IMR-90 (cell line): ENCODE measurements at regions not wholly inside any gene's neighbourhood (a gene's known extent, or its start where the extent isn't known, plus 50 kb on each side); places are given as distances from the start of the nearest gene placed in this dataset.

Experiments
- ATAC-seq: fragments of 200-7000 bp; cut with Tn5 transposase; 2 replicates; pipeline ENCODE4 v1.9.1; 2020; ENCODE audit warnings: low read depth, mild to moderate bottlenecking, moderate library complexity
- BruUV-seq: library from RNA; stranded (reverse); fragments of 400-500 nt; replicated peaks from 2 replicates; lab custom pipeline; 2021; lab: Mats Ljungman, UMichigan
- CTCF ChIA-PET: fragments of 300-600 bp; formaldehyde crosslinking; extraction: SDS; loops from one replicate; lab custom pipeline; 2021; ENCODE audit warnings: antibody characterized with exemption; lab: Yijun Ruan, JAX
- POLR2A ChIA-PET: fragments of 300-600 bp; sonication (Branson Sonifier 250); formaldehyde crosslinking; loops from one replicate; lab custom pipeline; 2022; ENCODE audit warnings: antibody characterized with exemption; ENCODE audit not compliant: unreplicated experiment; lab: Charles Lee
- DNase-seq: peaks from one replicate; pipeline ENCODE4 v3.0.0; 2013
- H2AFZ ChIP-seq: replicated peaks from 2 replicates; pipeline ENCODE3; 2013; ENCODE audit warnings: low read length, mild to moderate bottlenecking; ENCODE audit not compliant: poor library complexity
- H2AK5ac ChIP-seq: 2 replicates; pipeline ENCODE4 v1.6.1; 2013; ENCODE audit warnings: low read depth, low read length, inconsistent platforms
- H2AK9ac ChIP-seq: replicated peaks from 2 replicates; pipeline ENCODE3; 2013; ENCODE audit warnings: mild to moderate bottlenecking, low read depth, low read length, moderate library complexity; ENCODE audit not compliant: poor library complexity
- H2BK120ac ChIP-seq: 2 replicates; pipeline ENCODE4 v1.6.1; 2013; ENCODE audit warnings: low read depth, low read length, inconsistent platforms
- H2BK15ac ChIP-seq: 3 replicates; pipeline ENCODE4 v1.6.1; 2013; ENCODE audit warnings: low read depth, low read length, inconsistent platforms
- H2BK20ac ChIP-seq: 2 replicates; pipeline ENCODE4 v1.6.1; 2013; ENCODE audit warnings: low read depth, mild to moderate bottlenecking, inconsistent platforms, low read length, moderate library complexity
- H2BK5ac ChIP-seq: 2 replicates; pipeline ENCODE4 v1.6.1; 2013; ENCODE audit warnings: mild to moderate bottlenecking, low read depth, low read length, inconsistent platforms; ENCODE audit not compliant: poor library complexity, severe bottlenecking
- H3K14ac ChIP-seq: replicated peaks from 2 replicates; pipeline ENCODE4 v1.6.1; 2013; ENCODE audit warnings: low read depth, low read length, inconsistent platforms
- H3K18ac ChIP-seq: 2 replicates; pipeline ENCODE4 v1.6.1; 2013; ENCODE audit warnings: low read depth, low read length, control low read depth
- H3K23ac ChIP-seq: 2 replicates; pipeline ENCODE4 v1.6.1; 2013; ENCODE audit warnings: low read depth, low read length, inconsistent platforms
- H3K27ac ChIP-seq: 2 replicates; pipeline ENCODE4 v1.5.1; 2013; ENCODE audit warnings: mild to moderate bottlenecking, control low read depth, low read length; ENCODE audit not compliant: insufficient read depth
- H3K27me3 ChIP-seq: 2 replicates; pipeline ENCODE4 v1.6.1; 2013; ENCODE audit warnings: low read length; ENCODE audit not compliant: control insufficient read depth, insufficient read depth
- H3K36me3 ChIP-seq: 2 replicates; pipeline ENCODE4 v1.6.1; 2013; ENCODE audit warnings: low read length, mixed read lengths; ENCODE audit not compliant: control insufficient read depth, insufficient read depth
- H3K4ac ChIP-seq: 2 replicates; pipeline ENCODE4 v1.6.1; 2013; ENCODE audit warnings: low read depth, low read length, inconsistent platforms
- H3K4me1 ChIP-seq: 2 replicates; pipeline ENCODE4 v1.6.1; 2013; ENCODE audit warnings: low read length, mixed read lengths; ENCODE audit not compliant: control insufficient read depth, insufficient read depth
- H3K4me2 ChIP-seq: 2 replicates; pipeline ENCODE4 v1.6.1; 2013; ENCODE audit warnings: low read depth, mild to moderate bottlenecking, control low read depth, low read length, moderate library complexity
- H3K4me3 ChIP-seq: 2 replicates; pipeline ENCODE4 v1.5.1; 2013; ENCODE audit warnings: low read depth, mild to moderate bottlenecking, control low read depth, low read length, moderate library complexity; ENCODE audit not compliant: insufficient read depth
- H3K56ac ChIP-seq: 2 replicates; pipeline ENCODE4 v1.6.1; 2013; ENCODE audit warnings: low read length, inconsistent platforms; ENCODE audit not compliant: insufficient read depth; ENCODE audit errors: extremely low read depth
- H3K79me1 ChIP-seq, 2 experiments: 2 replicates each; pipeline ENCODE4 v1.6.1; 2013; ENCODE audit warnings: low read length in 2 of 2, inconsistent platforms in 1 of 2, low read depth in 1 of 2
- H3K9ac ChIP-seq: 2 replicates; pipeline ENCODE4 v1.6.1; 2013; ENCODE audit warnings: low read depth, low read length, control low read depth
- H3K9me1 ChIP-seq: 2 replicates; pipeline ENCODE4 v1.6.1; 2013; ENCODE audit warnings: low read length, inconsistent platforms; ENCODE audit not compliant: insufficient read depth
- H3K9me3 ChIP-seq: 2 replicates; pipeline ENCODE4 v1.6.1; 2013; ENCODE audit warnings: low read length; ENCODE audit not compliant: control insufficient read depth, insufficient read depth
- H4K20me1 ChIP-seq: 2 replicates; pipeline ENCODE4 v1.6.1; 2013; ENCODE audit warnings: low read length, inconsistent platforms; ENCODE audit not compliant: insufficient read depth
- H4K5ac ChIP-seq: 2 replicates; pipeline ENCODE4 v1.6.1; 2013; ENCODE audit warnings: mild to moderate bottlenecking, low read depth, low read length, control low read depth
- H4K8ac ChIP-seq, 2 experiments: 2 replicates each; pipeline ENCODE4 v1.6.1; 2013; ENCODE audit warnings: low read depth in 2 of 2, low read length in 2 of 2, control low read depth in 1 of 2, inconsistent platforms in 1 of 2
- H4K91ac ChIP-seq: 2 replicates; pipeline ENCODE4 v1.6.1; 2013; ENCODE audit warnings: low read depth, low read length, inconsistent platforms; ENCODE audit not compliant: insufficient read depth
- CEBPB ChIP-seq: IDR thresholded peaks from 2 replicates; pipeline ENCODE4 v1.6.1; 2012; ENCODE audit warnings: low read depth, low read length, improper control_type of control experiment
- MAFK ChIP-seq: IDR thresholded peaks from 2 replicates; pipeline ENCODE4 v1.6.1; 2012; ENCODE audit warnings: low read depth, low read length, improper control_type of control experiment
- MXI1 ChIP-seq: IDR thresholded peaks from 2 replicates; pipeline ENCODE4 v1.6.1; 2012; ENCODE audit warnings: low read depth, mild to moderate bottlenecking, low read length, moderate library complexity, borderline replicate concordance
- RAD21 ChIP-seq: IDR thresholded peaks from 2 replicates; pipeline ENCODE4 v1.6.1; 2012; ENCODE audit warnings: low read length, improper control_type of control experiment
- RFX5 ChIP-seq: IDR thresholded peaks from 2 replicates; pipeline ENCODE4 v1.8.0; 2012; ENCODE audit warnings: low read depth, mild to moderate bottlenecking, low read length, moderate library complexity
- SMC3 ChIP-seq: fragments of 150-350 bp; IDR thresholded peaks from 2 replicates; pipeline ENCODE4 v1.6.1; 2016; ENCODE audit warnings: low read depth, mild to moderate bottlenecking, antibody characterized with exemption, low read length, moderate library complexity
- dilution Hi-C: fragments of 300-500 bp; cut with HindIII; formaldehyde crosslinking; loops from one replicate; pipeline ENCODE4 v1.14.3; 2018; ENCODE audit warnings: low sequenced_read_pairs; ENCODE audit not compliant: unreplicated experiment
- in situ Hi-C: fragments of 300-500 bp; cut with MboI; formaldehyde crosslinking; loops from 3 replicates; pipeline ENCODE4 v1.14.3; 2019; ENCODE audit warnings: low sequenced_read_pairs, inconsistent platforms, mixed read lengths
- intact Hi-C: fragments of 100-400 bp; cut with micrococcal nuclease; formaldehyde crosslinking; loops from 2 replicates; pipeline ENCODE4 v1.10.0; 2022

DNA sequence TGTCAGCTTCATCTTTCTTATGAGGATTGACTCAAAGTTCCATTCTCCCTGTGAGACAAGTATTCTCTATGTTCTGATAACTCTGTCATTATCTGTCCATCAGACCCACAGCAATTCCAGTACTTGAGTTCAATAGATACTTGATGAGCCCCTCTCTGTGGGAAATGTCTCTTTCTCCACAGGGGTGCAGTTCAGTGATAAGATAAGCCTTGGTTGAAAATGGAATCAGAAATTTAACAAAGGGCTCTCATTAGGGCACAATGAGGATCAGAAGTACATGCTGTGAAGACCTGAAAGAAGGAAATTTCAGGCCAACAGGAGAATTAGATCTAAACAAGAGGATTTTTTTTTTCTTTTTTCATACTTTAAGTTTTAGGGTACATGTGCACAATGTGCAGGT is 737.3 kb downstream of the MTRR start:
- no peak overlapping the region for H2AK9ac ChIP-seq
- H4K20me1 ChIP-seq: no peaks in the 10 kb centered on the region

More for the DNA sequence above, 737.3 kb downstream of the MTRR start:
- Histone ChIP-seq H4K8ac (no peak overlapping the region), H3K27me3 (no peaks in the 10 kb centered on the region; the same call in 1 of the 2 replicates), H3K56ac (no peak overlapping the region), H2AK5ac (no peak overlapping the region), H3K9me1 (no peaks in the 10 kb centered on the region), H3K18ac (no peak overlapping the region), H4K91ac (no peak overlapping the region), H3K14ac (no peak overlapping the region), H2BK120ac (no peak overlapping the region), H3K4me2 (no peak overlapping the region), H2BK20ac (no peak overlapping the region), H3K79me1 (no peaks in the 10 kb centered on the region), H2BK5ac (no peak overlapping the region), H3K9ac (no peak overlapping the region), H3K27ac (no peak overlapping the region), H4K5ac (no peak overlapping the region), H3K9me3 (no peaks in the 10 kb centered on the region), H3K4ac (no peak overlapping the region), H3K23ac (no peak overlapping the region), H2AFZ (no peak overlapping the region), H2BK15ac (no peak overlapping the region), H3K4me3 (no peak overlapping the region), H3K36me3 (no peaks in the 10 kb centered on the region), H3K4me1 (no peaks in the 10 kb centered on the region; the same call in 1 of the 2 replicates)
- ATAC-seq (no peak), DNase-seq (no peak)
- dilution Hi-C loops (no loop called here), intact Hi-C loops (no loop called here), in situ Hi-C loops (no loop called here)
- no peak for TF ChIP-seq RFX5
- no peak for TF ChIP-seq RAD21
- no peak for TF ChIP-seq MXI1
- TF ChIP-seq CEBPB: no peak
- TF ChIP-seq MAFK: no peak
- TF ChIP-seq SMC3: no peak
- BruUV-seq: no TSS peak
- CTCF ChIA-PET: no interaction called here
- POLR2A ChIA-PET: no interaction called here
